HUES6 (cell line): ENCODE measurements at regions not wholly inside any gene's neighbourhood (a gene's known extent, or its start where the extent isn't known, plus 50 kb on each side); places are given as distances from the start of the nearest gene placed in this dataset.

Experiments used
- H3K27ac ChIP-seq: 2 replicates; pipeline ENCODE4 v1.7.0; 2013; ENCODE audit warnings: low read depth, mild to moderate bottlenecking, low read length, inconsistent platforms
- H3K27me3 ChIP-seq: 2 replicates; pipeline ENCODE4 v1.6.1; 2013; ENCODE audit warnings: low read length; ENCODE audit not compliant: control insufficient read depth, insufficient read depth
- H3K36me3 ChIP-seq: 2 replicates; pipeline ENCODE4 v1.6.1; 2013; ENCODE audit warnings: low read length; ENCODE audit not compliant: control insufficient read depth, insufficient read depth
- H3K4me1 ChIP-seq: 2 replicates; pipeline ENCODE4 v1.6.1; 2013; ENCODE audit warnings: low read length; ENCODE audit not compliant: control insufficient read depth, insufficient read depth
- H3K4me3 ChIP-seq: 2 replicates; pipeline ENCODE4 v1.5.1; 2013; ENCODE audit warnings: low read depth, low read length
- H3K9ac ChIP-seq: one replicate; pipeline ENCODE4 v1.6.1; 2013; ENCODE audit warnings: mild to moderate bottlenecking, low read length
- H3K9me3 ChIP-seq: 2 replicates; pipeline ENCODE4 v1.6.1; 2013; ENCODE audit warnings: low read depth, low read length; ENCODE audit not compliant: control insufficient read depth, insufficient read depth

GRCh38 chr4:52250154-52250553 is 199.1 kb downstream of the SPATA18 start:
- Histone ChIP-seq H3K9ac (no peak overlapping the region), H3K4me3 (no peak overlapping the region), H3K4me1 (peaks cover 6% of the 10 kb centered on the region)

GRCh38 chr4:52251864-52252263 is 200.8 kb downstream of the SPATA18 start:
- Histone ChIP-seq H3K4me3 (no peak overlapping the region), H3K27ac (no peak overlapping the region), H3K36me3 (no peaks in the 10 kb centered on the region), H3K9me3 (peaks cover 19% of the 10 kb centered on the region), H3K27me3 (no peaks in the 10 kb centered on the region), H3K4me1 (no peaks in the 10 kb centered on the region), H3K9ac (no peak overlapping the region)

More at GRCh38 chr4:52250154-52250553, 199.1 kb downstream of the SPATA18 start:
- peaks cover 19% of the 10 kb centered on the region for H3K9me3 ChIP-seq
- no peak overlapping the region for H3K27ac ChIP-seq
- no peaks in the 10 kb centered on the region for H3K27me3 ChIP-seq
- no peaks in the 10 kb centered on the region for H3K36me3 ChIP-seq

- Histone ChIP-seq H3K36me3 (no peaks in the 10 kb centered on the region), H3K4me3 (no peak overlapping the region), H3K27me3 (no peaks in the 10 kb centered on the region), H3K9me3 (peaks cover 19% of the 10 kb centered on the region), H3K4me1 (no peaks in the 10 kb centered on the region), H3K27ac (no peak overlapping the region), H3K9ac (no peak overlapping the region)
These were observed 201.9 kb downstream of the SPATA18 start for GRCh38 chr4:52253025-52253424.

GRCh38 chr4:52256522-52256921 is 205.4 kb downstream of the SPATA18 start:
- no peak overlapping the region for H3K27ac ChIP-seq
- H3K9ac ChIP-seq, result no peak overlapping the region
- no peaks in the 10 kb centered on the region for H3K36me3 ChIP-seq
- no peaks in the 10 kb centered on the region; the same call in 1 of the 2 replicates for H3K4me1 ChIP-seq
- peaks cover 16% of the 10 kb centered on the region for H3K9me3 ChIP-seq
- no peak overlapping the region for H3K4me3 ChIP-seq
- H3K27me3 ChIP-seq, result no peaks in the 10 kb centered on the region

GRCh38 chr4:52259978-52260377 is 208.9 kb downstream of the SPATA18 start:
- no peak overlapping the region for H3K9ac ChIP-seq
- no peaks in the 10 kb centered on the region for H3K9me3 ChIP-seq
- H3K27me3 ChIP-seq, result no peaks in the 10 kb centered on the region
- H3K4me1 ChIP-seq, result no peaks in the 10 kb centered on the region; the same call in 1 of the 2 replicates
- no peaks in the 10 kb centered on the region for H3K36me3 ChIP-seq
- H3K27ac ChIP-seq, result no peak overlapping the region
- no peak overlapping the region for H3K4me3 ChIP-seq

- Histone ChIP-seq H3K27me3 (no peaks in the 10 kb centered on the region), H3K4me3 (no peak overlapping the region), H3K9ac (no peak overlapping the region), H3K4me1 (no peaks in the 10 kb centered on the region; the same call in 1 of the 2 replicates), H3K9me3 (no peaks in the 10 kb centered on the region), H3K36me3 (no peaks in the 10 kb centered on the region), H3K27ac (no peak overlapping the region)
These were observed 209.6 kb downstream of the SPATA18 start for GRCh38 chr4:52260514-52261210.

GRCh38 chr4:52263607-52264006 is 212.5 kb downstream of the SPATA18 start:
- Histone ChIP-seq H3K4me3 (no peak overlapping the region), H3K4me1 (no peaks in the 10 kb centered on the region; the same call in 1 of the 2 replicates), H3K9ac (no peak overlapping the region), H3K27me3 (no peaks in the 10 kb centered on the region), H3K27ac (no peak overlapping the region), H3K9me3 (no peaks in the 10 kb centered on the region), H3K36me3 (no peaks in the 10 kb centered on the region)

GRCh38 chr4:52265781-52266525 is 214.8 kb downstream of the SPATA18 start:
- Histone ChIP-seq H3K36me3 (no peaks in the 10 kb centered on the region), H3K4me3 (no peak overlapping the region), H3K9me3 (no peaks in the 10 kb centered on the region), H3K27me3 (no peaks in the 10 kb centered on the region), H3K27ac (no peak overlapping the region), H3K9ac (no peak overlapping the region), H3K4me1 (no peaks in the 10 kb centered on the region)

GRCh38 chr4:52266537-52267137 is 215.5 kb downstream of the SPATA18 start:
- H3K4me3 ChIP-seq, result no peak overlapping the region
- no peaks in the 10 kb centered on the region for H3K36me3 ChIP-seq
- no peaks in the 10 kb centered on the region for H3K4me1 ChIP-seq
- H3K27ac ChIP-seq, result no peak overlapping the region
- H3K9me3 ChIP-seq, result peaks cover 1% of the 10 kb centered on the region; the same call in 1 of the 2 replicates
- no peaks in the 10 kb centered on the region for H3K27me3 ChIP-seq
- no peak overlapping the region for H3K9ac ChIP-seq

GRCh38 chr4:52269761-52270160 is 218.7 kb downstream of the SPATA18 start:
- H3K4me3 ChIP-seq, result no peak overlapping the region
- no peaks in the 10 kb centered on the region for H3K27me3 ChIP-seq
- H3K4me1 ChIP-seq, result no peaks in the 10 kb centered on the region
- H3K36me3 ChIP-seq, result no peaks in the 10 kb centered on the region
- no peak overlapping the region for H3K9ac ChIP-seq
- H3K27ac ChIP-seq, result no peak overlapping the region; the same call in 1 of the 2 replicates
- H3K9me3 ChIP-seq, result peaks cover 26% of the 10 kb centered on the region

- H3K4me3 ChIP-seq, result no peak overlapping the region
- H3K9ac ChIP-seq, result no peak overlapping the region
- no peaks in the 10 kb centered on the region for H3K36me3 ChIP-seq
- no peaks in the 10 kb centered on the region for H3K27me3 ChIP-seq
- H3K9me3 ChIP-seq, result peaks cover 29% of the 10 kb centered on the region
- no peak overlapping the region for H3K27ac ChIP-seq
- no peaks in the 10 kb centered on the region for H3K4me1 ChIP-seq
These were observed 222.8 kb downstream of the SPATA18 start for GRCh38 chr4:52273885-52274284.
